Activated CD8-positive, alpha-beta T cell treated with anti-CD3 and anti-CD28 coated beads for 36 hours (primary cell): ENCODE measurements at regions not wholly inside any gene's neighbourhood (a gene's known extent, or its start where the extent isn't known, plus 50 kb on each side); places are given as distances from the start of the nearest gene placed in this dataset.

Experiments
- ATAC-seq: fragments of 200-7000 bp; cut with Tn5 transposase; one replicate; pipeline ENCODE4 v1.10.0; 2021; ENCODE audit warnings: mild to moderate bottlenecking, moderate library complexity
- CTCF ChIA-PET: fragments of 350-600 bp; sonication (Branson Sonifier 250); formaldehyde crosslinking; loops from one replicate; lab custom pipeline; 2021; ENCODE audit warnings: antibody characterized with exemption; lab: Charles Lee
- POLR2A ChIA-PET: fragments of 350-600 bp; sonication (Branson Sonifier 250); formaldehyde crosslinking; loops from one replicate; lab custom pipeline; 2021; ENCODE audit warnings: antibody characterized with exemption; lab: Charles Lee
- DNase-seq: peaks from one replicate; pipeline ENCODE4 v3.0.0-alpha.2; 2020
- H3K27ac Mint-ChIP-seq: one replicate; pipeline ENCODE4 v1.8.0; 2021; ENCODE audit warnings: mild to moderate bottlenecking, mixed read lengths
- H3K27me3 Mint-ChIP-seq: one replicate; pipeline ENCODE4 v1.8.0; 2021; ENCODE audit warnings: mixed read lengths
- H3K36me3 Mint-ChIP-seq: one replicate; pipeline ENCODE4 v1.8.0; 2021; ENCODE audit warnings: low read depth, mixed read lengths
- H3K4me1 Mint-ChIP-seq: one replicate; pipeline ENCODE4 v1.8.0; 2021; ENCODE audit warnings: low read depth, mixed read lengths
- H3K4me3 Mint-ChIP-seq: one replicate; pipeline ENCODE4 v1.8.0; 2021; ENCODE audit warnings: mild to moderate bottlenecking, moderate library complexity, mixed read lengths
- H3K9me3 Mint-ChIP-seq: one replicate; pipeline ENCODE4 v1.8.0; 2021; ENCODE audit warnings: mixed read lengths
- intact Hi-C: fragments of 100-400 bp; cut with micrococcal nuclease; formaldehyde crosslinking; loops from one replicate; pipeline ENCODE4 v1.10.0; 2022
- TF ChIP-seq, protein P1 (sequence below): fragments of 200-600 bp; IDR thresholded peaks from one replicate; pipeline ENCODE4 v1.8.0; 2022; ENCODE audit warnings: antibody characterized with exemption, mild to moderate bottlenecking

DNA sequence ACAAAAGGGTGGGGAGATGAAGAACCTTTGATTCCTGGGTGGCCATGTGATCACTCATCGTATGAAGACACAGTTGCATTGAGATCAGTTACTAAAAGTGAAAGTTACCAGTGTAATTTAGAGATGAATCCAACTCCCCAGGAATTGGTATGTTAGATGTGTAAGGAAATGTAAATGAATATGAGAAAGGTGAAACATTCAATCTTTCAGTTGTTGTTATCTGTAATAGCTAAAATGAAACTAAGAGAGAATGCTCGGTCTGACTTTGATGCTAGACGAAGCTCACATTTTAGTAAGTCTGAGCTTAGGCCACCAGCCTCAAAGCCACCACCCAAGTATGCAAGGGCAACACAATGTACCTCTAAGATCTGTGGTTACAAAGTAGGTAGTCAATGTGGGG lies 194.3 kb upstream of the POF1B start:
- intact Hi-C loops, result no loop called here
- Mint-ChIP-seq H3K4me3 (no peak overlapping the region), H3K36me3 (no peaks in the 10 kb centered on the region), H3K27me3 (no peaks in the 10 kb centered on the region), H3K9me3 (no peaks in the 10 kb centered on the region), H3K4me1 (no peaks in the 10 kb centered on the region), H3K27ac (no peak overlapping the region)
- ChIA-PET CTCF (no interaction called here), POLR2A (no interaction called here)
- TF ChIP-seq, protein P1, sequence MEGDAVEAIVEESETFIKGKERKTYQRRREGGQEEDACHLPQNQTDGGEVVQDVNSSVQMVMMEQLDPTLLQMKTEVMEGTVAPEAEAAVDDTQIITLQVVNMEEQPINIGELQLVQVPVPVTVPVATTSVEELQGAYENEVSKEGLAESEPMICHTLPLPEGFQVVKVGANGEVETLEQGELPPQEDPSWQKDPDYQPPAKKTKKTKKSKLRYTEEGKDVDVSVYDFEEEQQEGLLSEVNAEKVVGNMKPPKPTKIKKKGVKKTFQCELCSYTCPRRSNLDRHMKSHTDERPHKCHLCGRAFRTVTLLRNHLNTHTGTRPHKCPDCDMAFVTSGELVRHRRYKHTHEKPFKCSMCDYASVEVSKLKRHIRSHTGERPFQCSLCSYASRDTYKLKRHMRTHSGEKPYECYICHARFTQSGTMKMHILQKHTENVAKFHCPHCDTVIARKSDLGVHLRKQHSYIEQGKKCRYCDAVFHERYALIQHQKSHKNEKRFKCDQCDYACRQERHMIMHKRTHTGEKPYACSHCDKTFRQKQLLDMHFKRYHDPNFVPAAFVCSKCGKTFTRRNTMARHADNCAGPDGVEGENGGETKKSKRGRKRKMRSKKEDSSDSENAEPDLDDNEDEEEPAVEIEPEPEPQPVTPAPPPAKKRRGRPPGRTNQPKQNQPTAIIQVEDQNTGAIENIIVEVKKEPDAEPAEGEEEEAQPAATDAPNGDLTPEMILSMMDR, result no peak
- ATAC-seq, result no peak
- DNase-seq, result no peak

DNA sequence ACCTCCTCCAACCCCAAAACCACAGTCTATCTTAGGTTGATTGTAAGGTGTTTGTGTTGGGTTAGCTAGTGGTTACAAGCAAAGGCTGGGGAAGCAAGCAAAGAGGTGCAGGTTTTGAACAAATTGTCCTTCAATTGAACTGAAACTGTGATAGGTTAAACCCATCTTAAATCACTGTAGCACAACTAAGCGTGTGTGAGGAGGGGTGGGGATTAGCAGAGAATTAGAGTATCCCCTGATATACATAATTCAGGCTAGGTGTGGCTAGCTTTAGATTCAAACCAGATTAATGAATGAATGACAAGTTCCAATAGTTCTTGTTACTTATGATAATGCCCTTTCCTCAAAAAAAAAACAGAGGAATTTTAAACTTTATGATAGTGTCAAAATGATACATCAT lies 191.0 kb upstream of the POF1B start:
- POLR2A ChIA-PET, result no interaction called here
- no peak for DNase-seq

DNA sequence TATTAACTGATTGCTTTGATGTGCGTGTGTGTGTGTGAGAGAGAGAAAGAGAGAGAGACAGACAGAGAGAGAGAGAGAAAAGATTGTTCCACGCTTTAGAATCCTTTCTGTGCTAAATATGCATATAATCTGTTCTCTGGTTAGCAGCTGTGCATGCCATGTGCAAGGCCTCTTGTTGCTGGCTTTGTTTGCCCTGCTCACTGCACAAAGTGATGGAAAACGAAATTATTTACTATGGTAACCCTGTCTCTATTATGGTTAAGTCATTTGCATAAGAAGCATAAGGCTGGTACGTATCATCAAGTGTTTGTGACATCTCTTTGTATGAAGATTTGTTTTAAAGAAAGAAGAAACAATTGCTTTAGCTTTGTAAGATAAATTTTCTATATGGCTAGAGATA lies 190.2 kb upstream of the POF1B start:
- no peaks in the 10 kb centered on the region for H3K27me3 Mint-ChIP-seq
- ATAC-seq (no peak), DNase-seq (no peak)
- no peaks in the 10 kb centered on the region for H3K9me3 Mint-ChIP-seq
- POLR2A ChIA-PET, result no interaction called here
- TF ChIP-seq, protein P1, result no peak
- no peaks in the 10 kb centered on the region for H3K36me3 Mint-ChIP-seq
- H3K4me1 Mint-ChIP-seq, result no peaks in the 10 kb centered on the region
- no peak overlapping the region for H3K4me3 Mint-ChIP-seq
- H3K27ac Mint-ChIP-seq, result no peak overlapping the region
- intact Hi-C loops, result no loop called here
- CTCF ChIA-PET, result no interaction called here

More for the DNA sequence above, 191.0 kb upstream of the POF1B start:
- intact Hi-C loops, result no loop called here
- Mint-ChIP-seq H3K9me3 (no peaks in the 10 kb centered on the region), H3K27me3 (no peaks in the 10 kb centered on the region), H3K36me3 (no peaks in the 10 kb centered on the region), H3K4me3 (no peak overlapping the region), H3K4me1 (no peaks in the 10 kb centered on the region), H3K27ac (no peak overlapping the region)
- CTCF ChIA-PET, result no interaction called here
- ATAC-seq, result no peak
- TF ChIP-seq, protein P1, result no peak

DNA sequence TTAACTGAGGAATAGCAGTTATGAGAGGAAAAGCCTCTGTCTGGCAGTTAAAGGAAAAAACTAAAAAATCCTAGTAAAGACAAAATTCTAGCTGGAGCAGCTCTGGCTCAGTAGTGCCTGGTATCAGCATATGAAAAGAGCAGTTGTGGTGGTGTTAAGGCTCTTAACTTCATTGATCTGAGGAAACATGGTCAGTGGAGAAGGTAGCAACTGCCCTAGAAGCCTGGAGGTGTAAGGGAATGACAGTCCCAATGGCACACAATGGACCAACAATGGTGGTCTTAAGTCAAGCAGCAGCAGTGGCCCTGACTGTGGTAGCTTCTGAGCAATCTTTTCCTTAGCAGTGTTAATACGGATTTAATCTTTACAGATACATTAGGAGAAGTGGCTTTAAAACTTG lies 189.6 kb upstream of the POF1B start:
- no peaks in the 10 kb centered on the region for H3K4me1 Mint-ChIP-seq
- H3K9me3 Mint-ChIP-seq, result no peaks in the 10 kb centered on the region
- ATAC-seq (no peak), DNase-seq (no peak)
- ChIA-PET CTCF (no interaction called here), POLR2A (no interaction called here)
- no peaks in the 10 kb centered on the region for H3K36me3 Mint-ChIP-seq
- intact Hi-C loops, result no loop called here
- TF ChIP-seq, protein P1, result no peak
- no peak overlapping the region for H3K27ac Mint-ChIP-seq
- H3K27me3 Mint-ChIP-seq, result no peaks in the 10 kb centered on the region
- no peak overlapping the region for H3K4me3 Mint-ChIP-seq

DNA sequence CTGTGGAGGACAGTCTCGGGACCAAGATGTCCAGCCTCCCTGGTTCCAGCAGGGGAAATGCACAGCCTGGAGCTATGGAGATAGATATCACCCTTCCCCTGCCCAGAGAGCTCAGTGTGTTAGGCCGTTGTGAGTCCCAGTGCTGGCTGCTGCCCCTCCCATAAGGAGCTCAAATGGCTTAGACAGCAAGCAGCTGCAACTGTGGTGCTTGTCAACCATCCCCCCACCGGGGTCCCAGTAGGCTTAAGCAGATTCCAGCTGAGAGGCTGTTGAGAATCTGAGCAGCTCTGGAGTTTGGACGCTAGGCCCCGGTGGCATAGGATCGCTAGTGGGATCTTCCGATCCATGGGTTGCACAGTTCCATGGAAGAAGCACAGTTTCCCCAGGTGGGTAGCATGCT lies 181.8 kb upstream of the POF1B start:
- ATAC-seq, result no peak
- CTCF ChIA-PET, result no interaction called here
- Mint-ChIP-seq H3K4me3 (no peak overlapping the region), H3K9me3 (no peaks in the 10 kb centered on the region), H3K27ac (no peak overlapping the region), H3K27me3 (no peaks in the 10 kb centered on the region), H3K4me1 (no peaks in the 10 kb centered on the region), H3K36me3 (no peaks in the 10 kb centered on the region)
- TF ChIP-seq, protein P1, result no peak
- intact Hi-C loops, result no loop called here
- no peak for DNase-seq
- POLR2A ChIA-PET, result no interaction called here
